Kasumi-1 (cell line): ENCODE measurements at regions not wholly inside any gene's neighbourhood (a gene's known extent, or its start where the extent isn't known, plus 50 kb on each side); places are given as distances from the start of the nearest gene placed in this dataset.
"Not testable (repeated sequence)": the region's sequence is repeated elsewhere in the genome, so short reads cannot be mapped to it uniquely, and the experiment has no call there.

Experiments
- DNase-seq, 2 experiments: peaks; one replicate each; lab custom pipeline; 2025; lab: John Stamatoyannopoulos, UW

DNA sequence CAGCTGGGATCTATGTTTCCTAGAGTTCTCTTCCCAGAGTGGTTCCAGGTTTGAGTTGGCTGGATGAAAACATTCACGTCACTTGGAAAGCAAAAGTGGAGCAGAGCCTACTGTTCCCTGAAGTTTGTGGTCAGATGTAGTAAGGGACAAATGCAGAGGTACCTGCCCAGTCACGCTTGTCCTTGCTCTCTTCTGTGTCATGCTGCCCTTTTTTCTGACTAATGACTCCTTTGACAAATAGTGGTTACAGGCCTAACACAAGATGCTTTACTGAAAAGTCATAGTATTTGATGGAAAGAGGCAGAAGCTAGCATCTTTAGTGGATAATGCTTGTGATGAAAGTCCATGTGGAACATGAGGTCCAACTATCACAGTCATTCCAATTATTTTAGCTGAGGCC, 881.4 kb upstream of the B3GALT2 start:
- no peak for DNase-seq

- DNase-seq = no peak
Observed at GRCh38 chr1:194062962-194063361, 876.5 kb upstream of the B3GALT2 start.

GRCh38 chr1:194062526-194062925, 876.1 kb upstream of the B3GALT2 start:
- no peak for DNase-seq

- DNase-seq = peak; percentile 3 to 13
Observed at GRCh38 chr1:194060481-194060880, 874.1 kb upstream of the B3GALT2 start.

- not testable (repeated sequence) for DNase-seq
Observed at GRCh38 chr1:194058268-194058667, 871.9 kb upstream of the B3GALT2 start.

DNA sequence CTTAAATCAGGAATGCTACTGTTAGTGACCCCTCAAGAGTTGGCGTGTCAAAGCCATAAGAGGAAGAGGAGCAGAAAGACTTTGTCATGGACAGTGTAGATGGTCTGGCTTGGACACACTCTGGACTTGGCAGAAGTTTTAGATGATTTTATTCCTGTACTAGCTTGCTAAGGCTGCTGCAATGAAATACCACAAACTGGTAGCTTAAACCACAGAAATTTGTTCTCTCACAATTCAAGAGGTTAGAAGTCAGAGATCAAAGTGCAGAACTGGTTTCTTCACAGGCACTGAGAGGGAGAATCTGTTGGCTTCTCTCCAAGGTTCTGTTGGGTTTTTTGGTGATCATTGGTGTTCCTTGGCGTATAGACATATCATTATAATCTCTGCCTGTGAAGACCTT, 869.8 kb upstream of the B3GALT2 start:
- peak in 1 of 2 experiments; percentile 22 for DNase-seq

GRCh38 chr1:194055536-194055935, 869.1 kb upstream of the B3GALT2 start:
- no peak for DNase-seq

DNA sequence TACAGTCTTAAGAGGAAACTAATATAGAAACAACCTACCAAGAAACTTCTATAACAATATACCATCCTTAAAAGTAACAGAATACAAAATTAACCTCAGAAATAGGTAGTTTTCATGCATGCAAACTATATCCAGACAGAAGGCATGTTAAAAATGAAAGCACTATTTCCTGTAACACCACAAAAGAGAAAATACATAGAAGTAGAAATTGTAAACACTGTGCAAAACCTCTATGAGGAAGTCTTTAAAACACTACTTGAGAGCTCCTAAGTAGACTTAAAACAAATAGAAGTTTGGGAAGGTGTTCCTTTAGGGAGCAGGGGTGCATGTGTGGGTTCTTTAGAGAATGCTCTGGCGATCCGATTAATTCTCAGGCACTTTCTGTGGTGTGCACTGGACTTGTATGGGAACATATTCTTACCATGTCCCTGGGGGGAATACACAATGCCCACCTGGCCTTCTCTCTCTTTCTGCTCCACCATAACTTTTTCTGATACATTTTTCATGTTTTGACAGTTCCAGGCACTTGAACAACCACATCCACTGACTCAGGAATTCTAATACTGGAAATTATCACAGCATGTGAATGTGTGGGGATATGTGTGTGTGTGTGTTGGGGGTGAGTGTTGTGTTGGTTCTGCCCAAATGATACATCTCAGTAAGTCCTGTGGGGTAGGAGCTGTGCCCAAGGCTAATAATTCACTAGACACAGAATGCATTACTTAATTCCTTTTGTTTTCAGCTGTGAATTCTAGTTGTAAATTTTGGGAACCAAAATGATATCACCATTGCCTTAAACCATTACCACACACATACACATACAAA, 866.3 kb upstream of the B3GALT2 start:
- DNase-seq = no peak

DNA sequence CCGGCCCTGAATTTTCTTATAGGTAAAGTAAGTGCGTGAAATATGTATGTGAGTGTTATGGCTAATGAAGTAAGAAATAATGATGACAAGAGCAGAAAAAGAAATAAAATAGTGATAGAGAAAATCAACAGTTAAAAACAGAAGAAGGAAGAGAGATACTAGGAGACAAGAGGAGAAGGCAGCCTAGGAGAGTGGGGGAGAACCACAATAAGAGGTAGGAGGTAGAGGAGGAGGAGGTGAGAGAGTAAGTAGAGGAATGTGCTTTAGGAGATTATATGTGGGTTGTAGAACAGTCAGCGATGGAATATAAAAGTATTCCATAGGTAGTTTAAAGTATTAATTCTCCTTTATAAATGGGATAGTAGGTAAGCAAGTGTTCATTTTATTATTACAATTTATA, 861.5 kb upstream of the B3GALT2 start:
- no peak for DNase-seq

DNA sequence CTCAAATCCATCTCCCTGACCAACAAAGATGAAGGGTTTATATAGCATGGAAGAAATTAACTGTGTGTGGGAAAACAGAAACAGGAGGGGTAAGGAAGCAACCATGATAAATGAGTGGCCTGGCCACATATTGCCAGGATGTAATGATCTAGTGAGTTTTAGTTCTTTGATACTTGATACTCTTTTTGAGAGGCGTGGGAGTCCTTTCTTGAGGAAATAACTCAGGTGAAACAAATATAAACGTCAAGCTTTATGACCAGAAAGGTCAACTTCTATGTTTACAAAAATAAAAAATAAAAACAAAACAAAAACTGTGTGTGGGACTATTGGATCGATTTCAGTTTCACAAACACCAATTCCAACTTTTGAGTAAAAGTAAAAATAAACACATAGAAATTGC, 860.8 kb upstream of the B3GALT2 start:
- no peak for DNase-seq

GRCh38 chr1:194045416-194045815, 859.0 kb upstream of the B3GALT2 start:
- no peak for DNase-seq

DNA sequence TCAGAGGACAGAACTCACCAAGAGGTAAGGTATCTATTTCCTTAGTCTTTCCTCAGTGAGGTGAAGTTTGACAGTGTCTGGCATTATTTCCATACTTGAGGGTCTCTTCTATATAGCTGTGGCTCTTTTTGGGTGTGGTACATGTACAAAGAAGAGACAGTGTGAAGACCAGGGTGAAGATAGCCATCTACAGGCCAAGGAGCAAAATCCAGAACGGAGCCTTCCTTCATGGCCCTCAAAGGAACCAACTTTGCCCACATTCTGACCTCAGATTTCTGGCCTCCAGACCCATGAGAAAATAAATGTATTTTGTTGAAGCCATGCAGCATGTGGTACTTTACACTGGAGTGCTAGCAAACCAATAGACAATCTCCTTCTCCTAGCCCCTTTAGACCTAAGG, 858.5 kb upstream of the B3GALT2 start:
- no peak for DNase-seq

GRCh38 chr1:194043984-194044755, 857.8 kb upstream of the B3GALT2 start:
- no peak for DNase-seq

DNA sequence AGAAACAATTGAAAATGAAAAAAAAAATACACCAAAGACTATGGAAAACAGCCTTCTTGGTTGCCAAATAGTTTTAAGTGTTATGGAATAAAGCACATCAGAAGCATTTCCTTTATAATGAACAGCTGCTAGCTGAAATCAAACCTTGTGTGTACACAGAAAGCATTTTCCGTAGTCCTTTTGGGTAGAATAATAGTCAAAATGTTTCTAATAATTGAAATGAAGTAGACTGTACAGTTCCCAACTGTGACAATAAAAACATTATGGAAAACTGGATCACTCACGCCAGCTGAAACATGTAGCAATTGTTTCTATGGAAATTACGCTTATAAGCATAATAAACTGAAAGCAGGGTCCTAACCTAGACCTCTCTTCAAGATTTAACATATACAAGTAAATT, 856.3 kb upstream of the B3GALT2 start:
- no peak for DNase-seq

- no peak for DNase-seq
Observed at GRCh38 chr1:194040496-194040895, 854.1 kb upstream of the B3GALT2 start.

GRCh38 chr1:194039578-194039977, 853.2 kb upstream of the B3GALT2 start:
- DNase-seq = no peak

DNA sequence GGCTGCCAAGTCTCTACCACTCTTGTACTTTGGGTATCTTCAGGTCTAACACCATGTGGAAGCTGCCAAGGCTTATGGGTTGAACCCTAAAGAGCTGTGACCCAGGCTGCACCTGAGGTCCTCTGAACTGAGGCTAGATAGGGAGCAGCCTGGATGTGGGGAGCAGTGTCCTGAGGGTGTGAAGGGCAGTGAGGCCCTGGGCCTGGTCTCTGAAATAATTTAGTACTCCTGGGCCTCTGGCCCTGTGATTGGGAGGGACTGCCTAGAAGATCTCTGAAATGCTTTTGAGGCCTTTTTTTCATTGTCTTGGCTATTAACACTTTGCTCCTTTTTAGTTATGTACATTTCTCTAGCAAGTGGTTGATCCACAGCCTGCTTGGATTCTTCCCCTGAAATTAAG, 847.2 kb upstream of the B3GALT2 start:
- no peak for DNase-seq

DNA sequence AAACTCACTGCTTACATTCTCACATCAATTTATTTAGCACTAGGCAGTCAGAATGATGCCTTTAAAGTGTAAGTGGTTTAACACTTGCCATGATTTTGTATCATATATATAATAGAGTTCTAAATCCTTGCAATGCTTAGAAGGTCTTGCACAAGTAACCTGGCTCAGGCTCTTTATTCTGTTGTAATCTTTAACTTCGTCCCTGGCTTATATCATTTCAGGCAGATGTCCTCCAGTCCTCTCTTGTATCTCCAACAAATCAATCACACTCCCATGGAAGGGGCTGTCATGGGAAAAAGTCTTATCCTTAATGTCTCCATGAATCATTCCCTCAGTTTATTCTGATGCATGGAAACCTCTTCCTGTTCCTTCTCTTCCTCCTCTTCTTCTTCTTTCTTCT, 841.6 kb upstream of the B3GALT2 start:
- DNase-seq = no peak

GRCh38 chr1:194026422-194026821, 840.0 kb upstream of the B3GALT2 start:
- DNase-seq = no peak

DNA sequence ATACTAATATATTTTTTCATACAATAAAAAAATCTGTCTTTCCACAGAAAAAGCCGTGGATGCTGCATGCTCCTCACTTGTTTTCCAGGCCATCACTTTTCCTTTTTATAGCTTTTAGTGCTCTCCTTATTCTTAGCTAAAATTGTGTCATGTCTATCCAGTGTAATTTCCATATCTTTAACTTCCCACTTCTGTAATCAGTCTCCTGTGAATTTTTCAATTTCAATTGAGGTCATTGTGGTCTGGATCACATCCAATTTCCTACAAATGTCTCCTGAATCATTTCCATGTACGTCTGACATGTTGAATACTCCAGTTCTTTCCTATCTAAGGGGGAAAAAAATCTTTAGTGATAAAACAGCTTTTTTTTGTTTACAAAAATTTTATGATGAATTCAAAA, 838.2 kb upstream of the B3GALT2 start:
- DNase-seq = peak; percentile 24 to 40

DNA sequence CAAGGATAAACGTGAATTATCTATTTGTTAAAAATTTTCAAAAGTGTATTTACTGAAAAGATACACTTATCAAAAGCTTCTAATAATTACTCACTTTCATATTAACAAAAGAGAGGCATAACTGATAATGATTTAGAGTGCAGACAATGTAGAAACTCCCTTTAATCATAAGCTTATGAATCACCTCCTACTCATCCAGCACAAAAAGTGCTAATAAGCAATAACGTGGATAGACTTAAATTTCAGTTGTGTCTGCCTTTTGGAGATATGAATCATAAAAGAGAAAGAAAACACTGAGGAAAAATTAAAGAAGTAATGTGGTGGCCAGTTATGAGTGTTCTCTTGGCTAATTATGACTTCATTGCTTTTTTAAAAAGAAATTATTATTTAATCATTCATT, 827.6 kb upstream of the B3GALT2 start:
- DNase-seq = no peak

DNA sequence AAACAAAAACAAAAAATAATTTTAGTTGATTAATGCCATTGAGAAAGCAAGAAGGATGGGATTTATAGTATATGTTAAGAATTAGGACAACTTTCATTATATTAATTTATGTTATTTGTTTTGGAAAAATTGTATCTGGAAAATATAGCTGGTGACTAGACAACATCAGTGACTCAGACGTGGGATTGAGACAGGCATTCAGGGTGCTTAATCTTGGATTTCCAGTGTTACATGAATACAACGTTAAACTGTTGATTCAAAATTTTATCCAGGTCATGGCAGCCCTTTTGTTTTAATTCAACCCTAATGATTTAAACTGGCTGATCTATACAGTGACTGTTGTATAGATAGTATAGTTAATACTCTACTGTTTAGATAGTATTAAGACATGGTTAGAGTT, 827.1 kb upstream of the B3GALT2 start:
- no peak for DNase-seq

DNA sequence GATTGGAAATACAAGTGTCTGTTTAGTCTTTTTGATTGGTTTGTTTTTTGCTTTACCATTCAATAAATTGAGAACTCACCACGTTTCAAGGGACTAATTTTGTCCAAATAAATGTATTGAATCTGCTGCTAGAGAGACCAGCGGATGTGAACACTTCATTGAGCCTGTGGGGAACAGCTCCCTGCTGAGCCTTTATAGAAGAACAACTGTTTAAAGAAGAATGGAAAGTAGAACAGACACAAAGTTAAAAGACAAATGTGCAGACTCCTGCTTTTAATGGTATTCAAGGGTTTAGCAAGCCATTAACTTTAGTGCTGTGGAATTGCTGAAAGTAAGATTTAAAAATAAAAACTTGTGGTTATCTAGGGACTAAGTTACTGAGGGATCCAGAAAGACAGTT, 817.7 kb upstream of the B3GALT2 start:
- DNase-seq = no peak
